GM12878 (cell line): ENCODE measurements at regions not wholly inside any gene's neighbourhood (a gene's known extent, or its start where the extent isn't known, plus 50 kb on each side); places are given as distances from the start of the nearest gene placed in this dataset.

Source experiments
- ATAC-seq: fragments of 200-7000 bp; cut with Tn5 transposase; 3 replicates; pipeline ENCODE4 v1.9.1; 2020; ENCODE audit warnings: mild to moderate bottlenecking, moderate library complexity
- BruUV-seq: library from RNA; stranded (reverse); fragments of 400-500 nt; replicated peaks from 2 replicates; lab custom pipeline; 2021; lab: Mats Ljungman, UMichigan
- CTCF ChIA-PET: fragments of 300-600 bp; sonication (Branson Sonifier 250); formaldehyde crosslinking; extraction: SDS; loops from one replicate; lab custom pipeline; 2021; ENCODE audit warnings: inconsistent platforms; lab: Yijun Ruan, JAX
- POLR2A ChIA-PET: fragments of 350-600 bp; formaldehyde crosslinking; extraction: SDS; loops from one replicate; lab custom pipeline; 2021; ENCODE audit warnings: inconsistent platforms; lab: Charles Lee
- RAD21 ChIA-PET: fragments of 300-600 bp; sonication (Branson Sonifier 250); formaldehyde crosslinking; loops from one replicate; lab custom pipeline; 2023; ENCODE audit warnings: antibody characterized with exemption; ENCODE audit not compliant: unreplicated experiment; lab: Charles Lee
- SMC1A ChIA-PET: fragments of 300-600 bp; sonication (Branson Sonifier 250); formaldehyde crosslinking; loops from one replicate; lab custom pipeline; 2023; ENCODE audit not compliant: unreplicated experiment, uncharacterized antibody; lab: Charles Lee
- DNase-seq: peaks from one replicate; pipeline ENCODE4 v3.0.0-alpha.2; 2011; ENCODE audit warnings: low read depth, low spot score
- FAIRE-seq: peaks from 3 replicates; lab custom pipeline; 2011; peaks lifted over from hg19 to GRCh38; lab: Jason Lieb, UNC
- H2AFZ ChIP-seq: 2 replicates; pipeline ENCODE4 v1.6.0; 2011; ENCODE audit warnings: low read depth, low read length, control low read depth; ENCODE audit not compliant: control insufficient read depth
- H3K27ac ChIP-seq: 2 replicates; pipeline ENCODE4 v1.5.1; 2011; ENCODE audit warnings: control low read depth; ENCODE audit not compliant: control insufficient read depth, insufficient read depth
- H3K27me3 ChIP-seq, 2 experiments: replicated peaks in 1 of 2; 2 replicates each; pipeline versions ENCODE4 v1.6.0 to v1.6.1; 2011; ENCODE audit warnings: low read length in 1 of 2; ENCODE audit not compliant: control insufficient read depth in 2 of 2, insufficient read depth in 2 of 2
- H3K36me3 ChIP-seq, 2 experiments: 2 replicates each; pipeline ENCODE4 v1.5.1; 2011; ENCODE audit warnings: low read length in 1 of 2; ENCODE audit not compliant: control insufficient read depth in 2 of 2, insufficient read depth in 2 of 2
- H3K4me1 ChIP-seq: 2 replicates; pipeline ENCODE4 v1.6.1; 2011; ENCODE audit warnings: mild to moderate bottlenecking, low read length, moderate library complexity, mixed read lengths; ENCODE audit not compliant: control insufficient read depth, insufficient read depth
- H3K4me2 ChIP-seq: 2 replicates; pipeline ENCODE4 v1.6.0; 2011; ENCODE audit warnings: control low read depth; ENCODE audit not compliant: control insufficient read depth, insufficient read depth
- H3K4me3 ChIP-seq: fragments of 200-600 bp; sonication (generic); 2 replicates; pipeline ENCODE4 v1.5.1; 2016
- H3K79me2 ChIP-seq: 2 replicates; pipeline ENCODE4 v1.6.0; 2011; ENCODE audit warnings: low read length; ENCODE audit not compliant: control insufficient read depth, insufficient read depth
- H3K9ac ChIP-seq: 2 replicates; pipeline ENCODE4 v1.8.0; 2011; ENCODE audit warnings: low read length, control low read depth, mixed read lengths; ENCODE audit not compliant: control insufficient read depth, insufficient read depth
- H3K9me3 ChIP-seq: replicated peaks from 3 replicates; pipeline ENCODE4 v1.5.1; 2011; ENCODE audit warnings: mild to moderate bottlenecking, low read length; ENCODE audit not compliant: control insufficient read depth, insufficient read depth
- H4K20me1 ChIP-seq: 2 replicates; pipeline ENCODE4 v1.6.0; 2011; ENCODE audit not compliant: control insufficient read depth, insufficient read depth
- CREB1 ChIP-seq: IDR thresholded peaks from 2 replicates; pipeline ENCODE4 v1.6.1; 2012; ENCODE audit warnings: low read depth, mild to moderate bottlenecking, inconsistent platforms
- CREM ChIP-seq: IDR thresholded peaks from 2 replicates; pipeline ENCODE4 v1.6.1; 2014; ENCODE audit warnings: antibody characterized with exemption, low read depth
- EZH2 ChIP-seq: IDR thresholded peaks from 2 replicates; pipeline ENCODE4 v1.6.1; 2012; ENCODE audit warnings: low read depth, mild to moderate bottlenecking, control low read depth, inconsistent platforms, low read length, borderline replicate concordance; ENCODE audit not compliant: control insufficient read depth
- IKZF2 ChIP-seq, 2 experiments: fragments of 450-650 bp; IDR thresholded peaks; 2 replicates each; pipeline ENCODE4 v1.6.1; 2017; ENCODE audit warnings: mild to moderate bottlenecking in 2 of 2, moderate library complexity in 2 of 2
- MEF2A ChIP-seq: IDR thresholded peaks from 2 replicates; pipeline ENCODE4 v1.6.1; 2011; ENCODE audit warnings: low read depth, mild to moderate bottlenecking, low read length, moderate library complexity; ENCODE audit not compliant: insufficient read depth
- MEF2B ChIP-seq: fragments of 450-650 bp; IDR thresholded peaks from 2 replicates; pipeline ENCODE4 v1.6.1; 2018; ENCODE audit warnings: mild to moderate bottlenecking, moderate library complexity; ENCODE audit not compliant: partially characterized antibody, poor library complexity, severe bottlenecking
- MTA3 ChIP-seq: IDR thresholded peaks from 2 replicates; pipeline ENCODE4 v1.6.1; 2012; ENCODE audit warnings: low read length, inconsistent platforms, borderline replicate concordance
- NFYB ChIP-seq: IDR thresholded peaks from 2 replicates; pipeline ENCODE4 v1.6.1; 2011; ENCODE audit warnings: low read depth, mild to moderate bottlenecking, low read length, improper control_type of control experiment, moderate library complexity; ENCODE audit not compliant: insufficient read depth
- POLR2AphosphoS5 ChIP-seq: IDR thresholded peaks from 2 replicates; pipeline ENCODE4 v1.6.1; 2011; ENCODE audit warnings: mild to moderate bottlenecking, low read length, inconsistent platforms
- RELA ChIP-seq: fragments of 450-650 bp; IDR thresholded peaks from 2 replicates; pipeline ENCODE4 v1.8.0; 2014; ENCODE audit warnings: borderline replicate concordance; ENCODE audit not compliant: partially characterized antibody
- STAT1 ChIP-seq: fragments of 450-650 bp; conservative IDR thresholded peaks from 2 replicates; pipeline ENCODE4 v1.6.1; 2014; ENCODE audit warnings: antibody characterized with exemption, mild to moderate bottlenecking
- SUPT20H ChIP-seq: IDR thresholded peaks from 2 replicates; pipeline ENCODE4 v1.6.1; 2011; ENCODE audit warnings: low read depth, mild to moderate bottlenecking, low read length, moderate library complexity, borderline replicate concordance; ENCODE audit not compliant: control insufficient read depth
- TBL1XR1 ChIP-seq: IDR thresholded peaks from 2 replicates; pipeline ENCODE4 v1.6.1; 2012; ENCODE audit warnings: low read depth, low read length, improper control_type of control experiment
- ZNF274 ChIP-seq: IDR thresholded peaks from one replicate; pipeline ENCODE4 v1.8.0; 2011; ENCODE audit not compliant: insufficient read length, insufficient read depth
- ZSCAN29 ChIP-seq: fragments of 450-650 bp; IDR thresholded peaks from 2 replicates; pipeline ENCODE4 v1.6.1; 2017; ENCODE audit warnings: mild to moderate bottlenecking, moderate library complexity
- WGBS: methylation state at CpG from one replicate; pipeline ENCODE4 v1.1.6; 2016; ENCODE audit warnings: low lambda C conversion rate; ENCODE audit not compliant: insufficient replicate concordance, insufficient coverage; ENCODE audit errors: missing lambda C conversion rate; 5-methylcytosine and 5-hydroxymethylcytosine counted together
- in situ Hi-C: fragments of 300-500 bp; cut with MboI; formaldehyde crosslinking; loops from 9 replicates; pipeline ENCODE4 v1.14.3; 2018; ENCODE audit warnings: mixed read lengths
- intact Hi-C: fragments of 100-400 bp; cut with micrococcal nuclease; formaldehyde crosslinking; loops from one replicate; pipeline ENCODE4 v1.14.2; 2022; ENCODE audit not compliant: unreplicated experiment

DNA sequence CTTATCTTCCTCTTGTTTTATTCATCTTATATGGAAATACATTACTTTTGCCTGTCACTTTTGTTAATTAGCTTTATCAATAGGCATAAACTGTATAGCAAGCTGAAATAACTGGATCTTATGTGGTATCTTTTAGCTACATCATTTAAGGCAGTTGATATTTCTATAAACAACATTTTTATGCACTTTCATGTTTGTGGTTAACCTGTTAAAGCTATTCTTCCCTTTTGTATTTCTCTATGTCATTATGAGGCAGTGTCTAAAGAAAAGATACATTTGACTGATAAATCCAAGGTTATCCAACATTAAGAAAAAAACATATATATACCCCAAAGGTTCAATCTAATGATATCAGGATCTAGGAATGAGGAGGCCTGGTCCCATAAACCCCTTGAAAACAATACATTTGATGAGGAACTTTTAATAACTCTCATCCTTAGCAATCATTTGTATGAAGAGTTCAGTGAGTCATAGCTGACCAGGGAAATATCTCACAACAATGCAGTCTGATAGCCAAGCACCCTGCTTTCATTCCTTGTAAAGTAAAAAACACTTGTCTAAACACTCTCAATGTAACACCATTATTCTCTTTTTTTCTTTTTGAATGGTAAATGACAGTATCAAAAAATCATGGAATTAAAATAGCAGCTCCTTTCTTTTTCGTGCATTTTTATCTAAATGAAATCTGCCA lies 300.9 kb downstream of the NEBL start:
- in situ Hi-C loops: no loop called here
- TF ChIP-seq STAT1: no peak
- TF ChIP-seq CREM: no peak
- no peak for TF ChIP-seq RELA
- no peak for TF ChIP-seq EZH2
- no peak for TF ChIP-seq NFYB
- TF ChIP-seq ZNF274: no peak
- TF ChIP-seq MEF2A: no peak
- no peak for TF ChIP-seq ZSCAN29
- 0% methylated on average over 1 of the region's 1 CpG for WGBS
- POLR2A ChIA-PET: no interaction called here
- no TSS peak for BruUV-seq
- SMC1A ChIA-PET: no interaction called here
- Histone ChIP-seq H3K36me3 (no peaks in the 10 kb centered on the region), H3K4me1 (no peaks in the 10 kb centered on the region), H3K79me2 (no peaks in the 10 kb centered on the region), H3K27ac (no peak overlapping the region), H3K9me3 (no peaks in the 10 kb centered on the region), H3K4me3 (no peak overlapping the region), H2AFZ (no peak overlapping the region), H3K9ac (no peak overlapping the region), H4K20me1 (no peaks in the 10 kb centered on the region), H3K27me3 (no peaks in the 10 kb centered on the region), H3K4me2 (no peak overlapping the region)
- FAIRE-seq: no peak
- no peak for ATAC-seq
- DNase-seq: no peak
- intact Hi-C loops: no loop called here
- RAD21 ChIA-PET: no interaction called here
- CTCF ChIA-PET: no interaction called here

DNA sequence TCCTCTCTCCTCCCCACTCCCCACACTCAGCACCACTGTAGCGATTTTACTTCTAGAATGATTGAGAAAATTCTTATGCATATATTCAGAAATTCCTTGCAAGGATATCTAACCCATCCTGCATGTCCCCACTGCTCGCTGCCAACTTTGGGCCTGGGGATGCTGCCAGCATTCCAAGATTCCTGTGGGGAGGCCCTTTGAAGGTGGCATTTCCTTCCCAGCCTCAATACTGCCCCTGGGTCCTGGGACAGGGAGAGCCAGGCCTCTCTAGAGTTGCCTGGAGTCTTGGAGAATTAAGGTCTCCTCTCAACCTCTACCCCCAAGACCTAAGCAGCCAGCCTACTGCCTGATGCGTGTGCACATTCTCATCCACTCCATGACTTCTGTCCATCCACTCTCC lies 303.5 kb downstream of the NEBL start:
- no peak for DNase-seq
- H4K20me1 ChIP-seq: no peaks in the 10 kb centered on the region
- no peaks in the 10 kb centered on the region for H3K4me1 ChIP-seq
- no peak overlapping the region for H3K4me2 ChIP-seq
- FAIRE-seq: no peak
- 0% methylated on average over 3 of the region's 3 CpGs for WGBS
- H3K36me3 ChIP-seq: no peaks in the 10 kb centered on the region
- ChIA-PET RAD21 (no interaction called here), SMC1A (no interaction called here), CTCF (no interaction called here), POLR2A (interaction anchor here (0.6 kb wide), 1 partner anchor 184 kb away, joined by 4 read pairs; no protein-coding TSS in a partner anchor)
- BruUV-seq: no TSS peak
- H3K27ac ChIP-seq: no peak overlapping the region
- intact Hi-C loops (no loop called here), in situ Hi-C loops (no loop called here)
- H3K9me3 ChIP-seq: no peaks in the 10 kb centered on the region
- no peaks in the 10 kb centered on the region for H3K27me3 ChIP-seq
- no peak overlapping the region for H2AFZ ChIP-seq
- no peak overlapping the region for H3K4me3 ChIP-seq
- no peaks in the 10 kb centered on the region for H3K79me2 ChIP-seq
- no peak overlapping the region for H3K9ac ChIP-seq
- ATAC-seq: no peak
- TF ChIP-seq MTA3 (no peak), CREM (no peak), SUPT20H (no peak), CREB1 (no peak), MEF2B (no peak), IKZF2 (IDR thresholded peaks at IDR 0.05) (no peak), POLR2AphosphoS5 (no peak), TBL1XR1 (no peak)
